ENCODE measurements at regions not wholly inside any gene's neighbourhood (a gene's known extent, or its start where the extent isn't known, plus 50 kb on each side); places are given as distances from the start of the nearest gene placed in this dataset.
A peak's percentile ranks its signal among the peaks of the same experiment; 100 is the strongest.

- DNase-seq (ENCODE audit: low read depth in 2 of 2) = no peak
Measured at GRCh38 chr10:8481718-8482504, 427.4 kb downstream of the GATA3 start.

- DNase-seq (ENCODE audit: low read depth in 2 of 2) = no peak
Measured at GRCh38 chr10:8485032-8485431, 430.5 kb downstream of the GATA3 start.

GRCh38 chr10:8487346-8487745, 432.9 kb downstream of the GATA3 start:
- DNase-seq (ENCODE audit: low read depth in 2 of 2) = no peak

GRCh38 chr10:8489232-8489631, 434.7 kb downstream of the GATA3 start:
- DNase-seq (ENCODE audit: low read depth in 2 of 2) = no peak

- DNase-seq (ENCODE audit: low read depth in 2 of 2) = no peak
Measured at GRCh38 chr10:8489823-8490222, 435.3 kb downstream of the GATA3 start.

GRCh38 chr10:8498290-8498689, 443.8 kb downstream of the GATA3 start:
- DNase-seq (ENCODE audit: low read depth in 2 of 2) = no peak

GRCh38 chr10:8498881-8499280, 444.4 kb downstream of the GATA3 start:
- peak in 1 of 2 donors; percentile 3 for DNase-seq (ENCODE audit: low read depth in 2 of 2)

GRCh38 chr10:8499312-8499711, 444.8 kb downstream of the GATA3 start:
- no peak for DNase-seq (ENCODE audit: low read depth in 2 of 2)

- no peak for DNase-seq (ENCODE audit: low read depth in 2 of 2)
Measured at GRCh38 chr10:8499752-8500390, 445.4 kb downstream of the GATA3 start.

- no peak for DNase-seq (ENCODE audit: low read depth in 2 of 2)
Measured at GRCh38 chr10:8502573-8502972, 448.1 kb downstream of the GATA3 start.

GRCh38 chr10:8504499-8504898, 450.0 kb downstream of the GATA3 start:
- DNase-seq (ENCODE audit: low read depth in 2 of 2) = no peak

GRCh38 chr10:8507156-8507555, 452.7 kb downstream of the GATA3 start:
- no peak for DNase-seq (ENCODE audit: low read depth in 2 of 2)

- no peak for DNase-seq (ENCODE audit: low read depth in 2 of 2)
Measured at GRCh38 chr10:8508882-8509281, 454.4 kb downstream of the GATA3 start.

GRCh38 chr10:8510471-8510870, 456.0 kb downstream of the GATA3 start:
- DNase-seq (ENCODE audit: low read depth in 2 of 2) = no peak

- no peak for DNase-seq (ENCODE audit: low read depth in 2 of 2)
Measured at GRCh38 chr10:8511026-8511425, 456.5 kb downstream of the GATA3 start.

- DNase-seq (ENCODE audit: low read depth in 2 of 2) = no peak
Measured at GRCh38 chr10:8513155-8514147, 459.0 kb downstream of the GATA3 start.

GRCh38 chr10:8520382-8520781, 465.9 kb downstream of the GATA3 start:
- no peak for DNase-seq (ENCODE audit: low read depth in 2 of 2)

- DNase-seq (ENCODE audit: low read depth in 2 of 2) = no peak
Measured at GRCh38 chr10:8527773-8528172, 473.3 kb downstream of the GATA3 start.

GRCh38 chr10:8531116-8531515, 476.6 kb downstream of the GATA3 start:
- no peak for DNase-seq (ENCODE audit: low read depth in 2 of 2)

- no peak for DNase-seq (ENCODE audit: low read depth in 2 of 2)
Measured at GRCh38 chr10:8532647-8533046, 478.2 kb downstream of the GATA3 start.

- no peak for DNase-seq (ENCODE audit: low read depth in 2 of 2)
Measured at GRCh38 chr10:8533462-8533861, 479.0 kb downstream of the GATA3 start.

- DNase-seq (ENCODE audit: low read depth in 2 of 2) = no peak
Measured at GRCh38 chr10:8534096-8534495, 479.6 kb downstream of the GATA3 start.
